WERI-Rb-1 (cell line): ENCODE measurements at regions not wholly inside any gene's neighbourhood (a gene's known extent, or its start where the extent isn't known, plus 50 kb on each side); places are given as distances from the start of the nearest gene placed in this dataset.

Experiments used
- DNase-seq: peaks from one replicate; pipeline ENCODE4 v3.0.0-alpha.2; 2020
- H3K27ac ChIP-seq: fragments of 250-450 bp; sonication (Bioruptor Pico); 2 replicates; pipeline ENCODE4 v1.5.1; 2020; ENCODE audit warnings: mild to moderate bottlenecking, moderate library complexity
- H3K27me3 ChIP-seq: fragments of 250-450 bp; sonication (Bioruptor Pico); 2 replicates; pipeline ENCODE4 v1.5.1; 2021; ENCODE audit warnings: mild to moderate bottlenecking, low read depth, moderate library complexity; ENCODE audit not compliant: insufficient read depth, severe bottlenecking
- H3K36me3 ChIP-seq: fragments of 250-450 bp; sonication (Bioruptor Pico); 2 replicates; pipeline ENCODE4 v1.5.1; 2020; ENCODE audit warnings: mild to moderate bottlenecking, moderate library complexity
- H3K4me3 ChIP-seq: 2 replicates; pipeline ENCODE4 v1.5.1; 2011; ENCODE audit warnings: low read depth, mild to moderate bottlenecking, control low read depth, low read length
- H3K9me3 ChIP-seq: fragments of 250-450 bp; sonication (Bioruptor Pico); 2 replicates; pipeline ENCODE4 v1.5.1; 2021; ENCODE audit warnings: mild to moderate bottlenecking, moderate library complexity; ENCODE audit not compliant: severe bottlenecking
- CTCF ChIP-seq: IDR thresholded peaks from 2 replicates; pipeline ENCODE4 v1.5.1; 2011; ENCODE audit warnings: low read depth, mild to moderate bottlenecking, control low read depth, inconsistent platforms, low read length

DNA sequence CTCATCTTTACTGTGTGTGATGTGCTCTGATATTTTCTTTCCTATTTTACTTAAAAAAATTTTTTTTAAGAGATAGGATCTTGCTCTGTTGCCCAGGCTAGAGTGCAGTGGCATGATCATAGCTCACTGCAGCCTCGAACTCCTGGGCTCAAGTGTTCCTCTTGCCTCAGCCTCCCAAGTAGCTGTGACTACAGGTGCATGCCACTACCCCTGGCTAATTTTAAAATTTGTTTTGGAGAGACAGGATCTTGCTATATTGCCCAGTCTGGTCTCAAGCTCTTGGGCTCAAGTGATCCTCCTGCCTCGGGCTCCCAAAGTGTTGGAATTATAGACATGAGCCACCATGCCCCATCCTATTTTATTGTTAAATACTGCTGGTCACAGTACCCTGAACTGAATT lies 67.4 kb downstream of the FOXD2 start:
- H3K27me3 ChIP-seq: peaks cover 77% of the 10 kb centered on the region
- TF ChIP-seq CTCF: no peak
- no peaks in the 10 kb centered on the region for H3K36me3 ChIP-seq
- no peak for DNase-seq
- peaks cover 3% of the 10 kb centered on the region for H3K9me3 ChIP-seq
- no peak overlapping the region for H3K4me3 ChIP-seq
- no peak overlapping the region for H3K27ac ChIP-seq

- Histone ChIP-seq H3K27ac (no peak overlapping the region), H3K9me3 (peaks cover 3% of the 10 kb centered on the region), H3K4me3 (no peak overlapping the region), H3K36me3 (no peaks in the 10 kb centered on the region), H3K27me3 (peaks cover 79% of the 10 kb centered on the region)
- TF ChIP-seq CTCF: no peak
- no peak for DNase-seq
These were observed 68.2 kb downstream of the FOXD2 start for GRCh38 chr1:47506053-47506452.

DNA sequence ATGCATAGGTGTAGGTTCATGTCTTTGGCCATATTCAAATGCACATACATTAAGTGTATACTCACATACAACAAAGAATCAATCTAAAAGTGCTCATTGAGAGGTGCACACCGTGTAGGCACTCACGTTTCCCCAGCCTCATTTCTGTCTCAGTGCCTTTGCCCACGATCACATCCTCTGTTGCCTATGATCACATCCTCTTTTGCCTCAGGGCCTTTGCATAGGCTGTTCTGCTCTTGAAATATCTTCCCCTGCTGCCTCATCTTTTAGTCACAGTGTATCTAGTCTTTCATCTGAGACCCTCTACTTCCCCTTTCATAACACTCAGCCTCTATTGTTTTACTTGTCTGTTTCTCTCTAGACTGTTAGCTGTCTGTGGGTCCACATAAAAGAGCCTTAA lies 69.3 kb downstream of the FOXD2 start:
- TF ChIP-seq CTCF: no peak
- peaks cover 3% of the 10 kb centered on the region for H3K9me3 ChIP-seq
- DNase-seq: no peak
- H3K27ac ChIP-seq: no peak overlapping the region
- H3K27me3 ChIP-seq: peaks cover 85% of the 10 kb centered on the region
- H3K36me3 ChIP-seq: no peaks in the 10 kb centered on the region
- H3K4me3 ChIP-seq: no peak overlapping the region

DNA sequence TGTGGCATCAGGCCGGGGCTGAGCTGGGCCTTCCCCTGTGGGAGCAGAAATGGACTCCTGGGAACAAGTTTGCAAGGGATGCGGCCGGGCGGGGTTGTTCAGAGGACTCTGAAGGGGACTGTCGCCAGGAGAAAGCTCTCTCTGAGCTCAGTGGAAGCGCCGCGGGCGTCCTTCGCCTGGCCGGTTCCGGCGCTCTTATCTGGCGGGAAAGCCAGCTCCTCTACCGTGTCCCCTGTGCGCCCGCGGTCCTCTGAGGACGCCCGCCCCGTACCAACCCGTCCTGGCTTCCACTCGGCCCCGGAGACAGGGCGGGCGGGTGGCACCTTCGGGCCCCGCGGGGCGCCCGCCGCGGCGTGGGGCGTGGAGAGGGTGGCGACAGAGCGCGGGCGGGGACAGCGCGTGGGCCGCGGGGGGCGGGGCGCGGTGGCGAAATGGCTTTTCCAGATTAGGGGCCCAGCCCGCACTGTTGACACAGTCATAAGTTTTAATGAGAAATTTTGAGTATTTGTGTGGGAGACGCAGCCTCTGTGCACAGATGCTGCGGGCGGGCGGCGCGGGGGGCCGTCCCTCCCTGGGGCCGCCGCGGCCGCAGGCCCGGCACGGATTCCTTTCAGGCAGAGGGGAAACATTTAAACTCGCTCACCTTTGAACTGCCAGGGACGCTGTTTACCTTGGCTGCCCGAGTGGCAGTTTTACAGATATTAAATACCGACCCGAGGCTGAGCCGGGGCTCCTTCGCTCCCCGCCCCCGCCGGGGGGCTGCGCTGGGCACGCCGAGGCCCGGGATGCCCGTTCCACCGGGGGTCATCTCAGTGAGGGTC lies 70.2 kb downstream of the FOXD2 start:
- Histone ChIP-seq H3K36me3 (no peaks in the 10 kb centered on the region), H3K4me3 (peak overlapping the region; percentile 38), H3K27ac (no peak overlapping the region), H3K9me3 (peaks cover 3% of the 10 kb centered on the region), H3K27me3 (peaks cover 85% of the 10 kb centered on the region)
- DNase-seq: peak; percentile 30
- no peak for TF ChIP-seq CTCF

GRCh38 chr1:47508702-47509431 lies 71.0 kb downstream of the FOXD2 start:
- Histone ChIP-seq H3K27ac (no peak overlapping the region), H3K4me3 (peak overlapping the region; percentile 38), H3K27me3 (peaks cover 84% of the 10 kb centered on the region), H3K36me3 (no peaks in the 10 kb centered on the region), H3K9me3 (peaks cover 3% of the 10 kb centered on the region)
- no peak for TF ChIP-seq CTCF
- no peak for DNase-seq
